Tongue (tissue), 1 donor: ENCODE measurements at regions not wholly inside any gene's neighbourhood (a gene's known extent, or its start where the extent isn't known, plus 50 kb on each side); places are given as distances from the start of the nearest gene placed in this dataset.
A peak's percentile ranks its signal among the peaks of the same experiment; 100 is the strongest.

Experiments
- DNase-seq: peaks from one replicate; pipeline ENCODE4 v3.0.0-alpha.2; 2015

- DNase-seq = no peak
Measured at GRCh38 chr7:36802459-36803135, 78.3 kb upstream of the AOAH start.

GRCh38 chr7:36796850-36797536, 72.7 kb upstream of the AOAH start:
- DNase-seq = peak; percentile 24

- no peak for DNase-seq
Measured at GRCh38 chr7:36795451-36796021, 71.2 kb upstream of the AOAH start.

- peak; percentile 77 for DNase-seq
Measured at GRCh38 chr7:36794689-36795088, 70.4 kb upstream of the AOAH start.

GRCh38 chr7:36792421-36792820, 68.1 kb upstream of the AOAH start:
- no peak for DNase-seq

- no peak for DNase-seq
Measured at GRCh38 chr7:36790311-36790787, 66.1 kb upstream of the AOAH start.

GRCh38 chr7:36788825-36789470, 64.7 kb upstream of the AOAH start:
- DNase-seq = no peak

- no peak for DNase-seq
Measured at GRCh38 chr7:36787933-36788378, 63.7 kb upstream of the AOAH start.

- DNase-seq = peak; percentile 37
Measured at GRCh38 chr7:36784991-36785940, 61.0 kb upstream of the AOAH start.

GRCh38 chr7:36781011-36781738, 56.9 kb upstream of the AOAH start:
- DNase-seq = no peak

- no peak for DNase-seq
Measured at GRCh38 chr7:36777855-36778254, 53.6 kb upstream of the AOAH start.

GRCh38 chr7:36777062-36777461, 52.8 kb upstream of the AOAH start:
- DNase-seq = no peak

- no peak for DNase-seq
Measured at GRCh38 chr7:36775676-36776075, 51.4 kb upstream of the AOAH start.

GRCh38 chr7:36775061-36775620, 50.8 kb upstream of the AOAH start:
- no peak for DNase-seq
